Mucosa of descending colon (tissue), 3 donors: ENCODE measurements at regions not wholly inside any gene's neighbourhood (a gene's known extent, or its start where the extent isn't known, plus 50 kb on each side); places are given as distances from the start of the nearest gene placed in this dataset.

Experiments used
- ATAC-seq: fragments of 200-7000 bp; cut with Tn5 transposase; one replicate; pipeline ENCODE4 v1.9.1; 2020; ENCODE audit warnings: mild to moderate bottlenecking, moderate library complexity
- DNase-seq, 3 donors: peaks; one replicate each; pipeline ENCODE4 v3.0.0-alpha.2; 2020
- H3K36me3 ChIP-seq: fragments of 200-600 bp; one replicate; pipeline ENCODE4 v1.8.0; 2021; ENCODE audit warnings: low read depth, mild to moderate bottlenecking
- H3K4me1 ChIP-seq: fragments of 200-600 bp; one replicate; pipeline ENCODE4 v1.8.0; 2021; ENCODE audit warnings: low read depth, mild to moderate bottlenecking
- H3K4me3 ChIP-seq: fragments of 200-600 bp; one replicate; pipeline ENCODE4 v1.8.0; 2021; ENCODE audit warnings: mild to moderate bottlenecking
- H3K9me3 ChIP-seq: fragments of 200-600 bp; one replicate; pipeline ENCODE4 v1.8.0; 2021; ENCODE audit warnings: mild to moderate bottlenecking
- CTCF ChIP-seq: fragments of 200-600 bp; IDR thresholded peaks from one replicate; pipeline ENCODE4 v1.8.0; 2022; ENCODE audit warnings: antibody characterized with exemption, mild to moderate bottlenecking
- intact Hi-C, 2 donors: fragments of 100-400 bp; cut with DNase I in 1 of 2; cut with micrococcal nuclease in 1 of 2; formaldehyde crosslinking; loops; one replicate each; pipeline versions ENCODE4 v1.11.0 to v1.11.1; 2022; cut with DNase I, micrococcal nuclease
- donor health status: DM: no; HTN: no; CAD: no; lungs with moderate emphysema.
- donor health status: DM: no; HTN: no; CAD: no.
- donor health status: DM: no; HTN: yes; CAD: no.

- Histone ChIP-seq H3K36me3 (no peaks in the 10 kb centered on the region), H3K9me3 (no peaks in the 10 kb centered on the region), H3K4me3 (no peak overlapping the region), H3K4me1 (no peaks in the 10 kb centered on the region)
- no peak for ATAC-seq
- no peak for TF ChIP-seq CTCF
- no peak for DNase-seq
- intact Hi-C loops, result no loop called here
Observed at GRCh38 chr2:228642861-228643260, 461.4 kb upstream of the SPHKAP start.

GRCh38 chr2:228630786-228631185, 449.3 kb upstream of the SPHKAP start:
- H3K36me3 ChIP-seq, result no peaks in the 10 kb centered on the region
- H3K4me3 ChIP-seq, result no peak overlapping the region
- no peak for TF ChIP-seq CTCF
- no peak for ATAC-seq
- intact Hi-C loops, result no loop called here
- no peaks in the 10 kb centered on the region for H3K9me3 ChIP-seq
- no peak for DNase-seq
- H3K4me1 ChIP-seq, result no peaks in the 10 kb centered on the region

- no peak for ATAC-seq
Observed at GRCh38 chr2:228629251-228629650, 447.8 kb upstream of the SPHKAP start.

GRCh38 chr2:228628682-228629081, 447.2 kb upstream of the SPHKAP start:
- intact Hi-C loops, result no loop called here
- H3K4me3 ChIP-seq, result no peak overlapping the region
- TF ChIP-seq CTCF, result no peak
- H3K36me3 ChIP-seq, result no peaks in the 10 kb centered on the region
- no peak for ATAC-seq
- no peaks in the 10 kb centered on the region for H3K4me1 ChIP-seq
- no peak for DNase-seq
- no peaks in the 10 kb centered on the region for H3K9me3 ChIP-seq

More at GRCh38 chr2:228629251-228629650, 447.8 kb upstream of the SPHKAP start:
- TF ChIP-seq CTCF, result no peak
- Histone ChIP-seq H3K4me3 (no peak overlapping the region), H3K9me3 (no peaks in the 10 kb centered on the region), H3K4me1 (no peaks in the 10 kb centered on the region), H3K36me3 (no peaks in the 10 kb centered on the region)
- intact Hi-C loops, result no loop called here
- no peak for DNase-seq

GRCh38 chr2:228627510-228627909, 446.0 kb upstream of the SPHKAP start:
- Histone ChIP-seq H3K4me3 (no peak overlapping the region), H3K4me1 (no peaks in the 10 kb centered on the region), H3K36me3 (no peaks in the 10 kb centered on the region), H3K9me3 (no peaks in the 10 kb centered on the region)
- TF ChIP-seq CTCF, result no peak
- intact Hi-C loops, result no loop called here
- DNase-seq, result no peak
- no peak for ATAC-seq

- Histone ChIP-seq H3K4me1 (no peaks in the 10 kb centered on the region), H3K36me3 (no peaks in the 10 kb centered on the region), H3K4me3 (no peak overlapping the region), H3K9me3 (no peaks in the 10 kb centered on the region)
- no peak for DNase-seq
- intact Hi-C loops, result no loop called here
- peak; percentile 55 for ATAC-seq
- TF ChIP-seq CTCF, result no peak
Observed at GRCh38 chr2:228625481-228625880, 444.0 kb upstream of the SPHKAP start.
